ENCODE measurements at regions not wholly inside any gene's neighbourhood (a gene's known extent, or its start where the extent isn't known, plus 50 kb on each side); places are given as distances from the start of the nearest gene placed in this dataset.
"Not testable (repeated sequence)": the region's sequence is repeated elsewhere in the genome, so short reads cannot be mapped to it uniquely, and the experiment has no call there.

GRCh38 chr3:23115171-23115877 is 87.8 kb upstream of the UBE2E2 start:
- DNase-seq, result no peak

- no peak for DNase-seq
These were observed 86.9 kb upstream of the UBE2E2 start for GRCh38 chr3:23116081-23116837.

GRCh38 chr3:23117856-23118255 is 85.3 kb upstream of the UBE2E2 start:
- no peak for DNase-seq

GRCh38 chr3:23127196-23127595 is 75.9 kb upstream of the UBE2E2 start:
- no peak for DNase-seq

- DNase-seq, result no peak
These were observed 74.5 kb upstream of the UBE2E2 start for GRCh38 chr3:23128655-23129054.

- no peak for DNase-seq
These were observed 74.0 kb upstream of the UBE2E2 start for GRCh38 chr3:23129117-23129516.

GRCh38 chr3:23129817-23130216 is 73.3 kb upstream of the UBE2E2 start:
- DNase-seq, result no peak

- DNase-seq, result no peak
These were observed 72.7 kb upstream of the UBE2E2 start for GRCh38 chr3:23130406-23130805.

- no peak for DNase-seq
These were observed 67.9 kb upstream of the UBE2E2 start for GRCh38 chr3:23135026-23135785.

GRCh38 chr3:23136054-23136453 is 67.1 kb upstream of the UBE2E2 start:
- DNase-seq, result no peak

- not testable (repeated sequence) for DNase-seq
These were observed 59.1 kb upstream of the UBE2E2 start for GRCh38 chr3:23144051-23144450.

GRCh38 chr3:23146163-23146562 is 57.0 kb upstream of the UBE2E2 start:
- DNase-seq, result no peak

GRCh38 chr3:23152989-23153388 is 50.1 kb upstream of the UBE2E2 start:
- no peak for DNase-seq

All from activated gamma-delta T cell (primary cell).